SU-DHL-6 (cell line): ENCODE measurements at regions not wholly inside any gene's neighbourhood (a gene's known extent, or its start where the extent isn't known, plus 50 kb on each side); places are given as distances from the start of the nearest gene placed in this dataset.

Experiments
- EZH2phosphoT487 ChIP-seq: fragments of 200-600 bp; sonication (generic), shearing (Covaris generic); conservative IDR thresholded peaks from 2 replicates; pipeline ENCODE4 v1.6.1; 2018; ENCODE audit warnings: mild to moderate bottlenecking, antibody characterized with exemption, low read length, moderate library complexity, mixed read lengths
- TF ChIP-seq, protein P1 (sequence below): fragments of 200-600 bp; sonication (generic); IDR thresholded peaks from one replicate; pipeline ENCODE4 v1.5.1; 2017; ENCODE audit warnings: antibody characterized with exemption, mild to moderate bottlenecking, low read length, moderate library complexity; ENCODE audit not compliant: insufficient read depth, poor library complexity, severe bottlenecking

DNA sequence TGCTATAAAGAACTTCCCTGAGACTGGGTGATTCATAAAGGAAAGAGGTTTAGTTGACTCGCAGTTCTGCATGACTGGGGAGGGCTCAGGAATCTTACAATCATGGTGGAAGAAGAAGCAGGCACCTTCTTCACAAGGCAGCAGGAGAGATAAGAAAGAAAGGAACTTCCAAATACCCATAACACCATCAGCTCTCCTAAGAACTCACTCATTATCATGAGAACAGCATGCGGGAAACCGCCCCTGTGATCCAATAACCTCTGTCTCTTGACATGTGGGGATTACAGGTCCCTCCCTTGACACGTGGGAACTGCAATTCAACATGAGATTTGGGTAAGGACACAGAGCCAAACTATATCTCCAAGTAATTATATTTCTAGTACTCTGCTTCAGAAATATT, 163.8 kb upstream of the CDH20 start:
- TF ChIP-seq, protein P1, sequence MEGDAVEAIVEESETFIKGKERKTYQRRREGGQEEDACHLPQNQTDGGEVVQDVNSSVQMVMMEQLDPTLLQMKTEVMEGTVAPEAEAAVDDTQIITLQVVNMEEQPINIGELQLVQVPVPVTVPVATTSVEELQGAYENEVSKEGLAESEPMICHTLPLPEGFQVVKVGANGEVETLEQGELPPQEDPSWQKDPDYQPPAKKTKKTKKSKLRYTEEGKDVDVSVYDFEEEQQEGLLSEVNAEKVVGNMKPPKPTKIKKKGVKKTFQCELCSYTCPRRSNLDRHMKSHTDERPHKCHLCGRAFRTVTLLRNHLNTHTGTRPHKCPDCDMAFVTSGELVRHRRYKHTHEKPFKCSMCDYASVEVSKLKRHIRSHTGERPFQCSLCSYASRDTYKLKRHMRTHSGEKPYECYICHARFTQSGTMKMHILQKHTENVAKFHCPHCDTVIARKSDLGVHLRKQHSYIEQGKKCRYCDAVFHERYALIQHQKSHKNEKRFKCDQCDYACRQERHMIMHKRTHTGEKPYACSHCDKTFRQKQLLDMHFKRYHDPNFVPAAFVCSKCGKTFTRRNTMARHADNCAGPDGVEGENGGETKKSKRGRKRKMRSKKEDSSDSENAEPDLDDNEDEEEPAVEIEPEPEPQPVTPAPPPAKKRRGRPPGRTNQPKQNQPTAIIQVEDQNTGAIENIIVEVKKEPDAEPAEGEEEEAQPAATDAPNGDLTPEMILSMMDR = no peak
- TF ChIP-seq EZH2phosphoT487 = no peak
